ENCODE measurements at regions not wholly inside any gene's neighbourhood (a gene's known extent, or its start where the extent isn't known, plus 50 kb on each side); places are given as distances from the start of the nearest gene placed in this dataset.
A peak's percentile ranks its signal among the peaks of the same experiment; 100 is the strongest.
"Not testable (repeated sequence)": the region's sequence is repeated elsewhere in the genome, so short reads cannot be mapped to it uniquely, and the experiment has no call there.

- H3K36me3 ChIP-seq = no peaks in the 10 kb centered on the region
- H3K27ac ChIP-seq = no peak overlapping the region
- no peaks in the 10 kb centered on the region for H3K27me3 ChIP-seq
- H3K4me3 ChIP-seq = no peak overlapping the region
- H3K4me1 ChIP-seq = peaks cover 0 to 13% (median 0%) of the 10 kb centered on the region in 3 donors
- TF ChIP-seq POLR2AphosphoS5 (IDR thresholded peaks at IDR 0.05) = no peak
- no peak for TF ChIP-seq POLR2A (IDR thresholded peaks at IDR 0.05)
- no peak for TF ChIP-seq EP300 (IDR thresholded peaks at IDR 0.05)
- TF ChIP-seq, protein P1, sequence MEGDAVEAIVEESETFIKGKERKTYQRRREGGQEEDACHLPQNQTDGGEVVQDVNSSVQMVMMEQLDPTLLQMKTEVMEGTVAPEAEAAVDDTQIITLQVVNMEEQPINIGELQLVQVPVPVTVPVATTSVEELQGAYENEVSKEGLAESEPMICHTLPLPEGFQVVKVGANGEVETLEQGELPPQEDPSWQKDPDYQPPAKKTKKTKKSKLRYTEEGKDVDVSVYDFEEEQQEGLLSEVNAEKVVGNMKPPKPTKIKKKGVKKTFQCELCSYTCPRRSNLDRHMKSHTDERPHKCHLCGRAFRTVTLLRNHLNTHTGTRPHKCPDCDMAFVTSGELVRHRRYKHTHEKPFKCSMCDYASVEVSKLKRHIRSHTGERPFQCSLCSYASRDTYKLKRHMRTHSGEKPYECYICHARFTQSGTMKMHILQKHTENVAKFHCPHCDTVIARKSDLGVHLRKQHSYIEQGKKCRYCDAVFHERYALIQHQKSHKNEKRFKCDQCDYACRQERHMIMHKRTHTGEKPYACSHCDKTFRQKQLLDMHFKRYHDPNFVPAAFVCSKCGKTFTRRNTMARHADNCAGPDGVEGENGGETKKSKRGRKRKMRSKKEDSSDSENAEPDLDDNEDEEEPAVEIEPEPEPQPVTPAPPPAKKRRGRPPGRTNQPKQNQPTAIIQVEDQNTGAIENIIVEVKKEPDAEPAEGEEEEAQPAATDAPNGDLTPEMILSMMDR (IDR thresholded peaks at IDR 0.05) = no peak
- 52 to 59% methylated on average over 2 of the region's 2 CpGs for WGBS, 2 donors (ENCODE audit: low coverage in 1 of 2)
- H3K9me3 ChIP-seq = no peaks in the 10 kb centered on the region
- no peak for ATAC-seq
Observed at GRCh38 chr21:15306271-15306670, 241.5 kb upstream of the NRIP1 start.

DNA sequence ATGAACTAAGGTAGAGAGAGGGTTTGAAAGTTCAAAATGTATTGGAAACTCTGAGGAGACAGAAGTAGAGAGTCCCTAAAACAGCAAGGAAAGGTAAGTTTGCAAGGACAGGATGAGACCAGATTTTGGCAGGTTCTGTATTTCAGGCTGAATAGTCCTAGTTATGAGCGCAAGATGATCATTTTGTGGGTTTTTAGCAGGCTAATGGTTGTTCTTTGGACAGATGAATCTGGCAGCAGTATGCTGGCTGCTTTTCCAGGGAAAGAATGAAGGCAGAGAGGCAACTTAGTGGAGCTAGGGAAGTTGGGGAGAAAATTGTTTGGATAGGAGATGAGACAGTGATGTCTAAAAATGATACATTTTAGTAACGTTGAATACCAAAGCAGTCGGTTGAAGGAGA lies 243.5 kb upstream of the NRIP1 start:
- H3K9me3 ChIP-seq = no peaks in the 10 kb centered on the region
- H3K4me1 ChIP-seq = peaks cover 0 to 13% (median 0%) of the 10 kb centered on the region in 3 donors
- ATAC-seq = no peak
- H3K36me3 ChIP-seq = no peaks in the 10 kb centered on the region
- no peak overlapping the region for H3K27ac ChIP-seq
- H3K27me3 ChIP-seq = no peaks in the 10 kb centered on the region
- TF ChIP-seq EP300 (IDR thresholded peaks at IDR 0.05) (no peak), POLR2AphosphoS5 (IDR thresholded peaks at IDR 0.05) (no peak), POLR2A (IDR thresholded peaks at IDR 0.05) (no peak)
- TF ChIP-seq, protein P1 (IDR thresholded peaks at IDR 0.05) = no peak
- WGBS, 2 donors (ENCODE audit: low coverage in 1 of 2) = 55 to 61% methylated on average over 3 of the region's 3 CpGs
- no peak overlapping the region for H3K4me3 ChIP-seq

- TF ChIP-seq EP300 (IDR thresholded peaks at IDR 0.05) = no peak
- TF ChIP-seq, protein P1 (IDR thresholded peaks at IDR 0.05) = no peak
- no peak for TF ChIP-seq POLR2A (IDR thresholded peaks at IDR 0.05)
- TF ChIP-seq POLR2AphosphoS5 (IDR thresholded peaks at IDR 0.05) = no peak
- Histone ChIP-seq H3K4me1 (peaks cover 0 to 13% (median 0%) of the 10 kb centered on the region in 3 donors), H3K36me3 (no peaks in the 10 kb centered on the region), H3K27me3 (no peaks in the 10 kb centered on the region), H3K27ac (no peak overlapping the region), H3K4me3 (no peak overlapping the region), H3K9me3 (no peaks in the 10 kb centered on the region)
- 33 to 46% methylated on average over 4 of the region's 4 CpGs for WGBS, 2 donors (ENCODE audit: low coverage in 1 of 2)
- ATAC-seq = no peak
Observed at GRCh38 chr21:15309022-15309590, 244.3 kb upstream of the NRIP1 start.

GRCh38 chr21:15309721-15310120 lies 244.9 kb upstream of the NRIP1 start:
- Histone ChIP-seq H3K4me1 (peaks cover 0 to 13% (median 0%) of the 10 kb centered on the region in 3 donors), H3K27ac (no peak overlapping the region), H3K4me3 (no peak overlapping the region), H3K36me3 (no peaks in the 10 kb centered on the region), H3K9me3 (no peaks in the 10 kb centered on the region), H3K27me3 (no peaks in the 10 kb centered on the region)
- no peak for TF ChIP-seq POLR2AphosphoS5 (IDR thresholded peaks at IDR 0.05)
- no peak for TF ChIP-seq EP300 (IDR thresholded peaks at IDR 0.05)
- TF ChIP-seq, protein P1 (IDR thresholded peaks at IDR 0.05) = no peak
- TF ChIP-seq POLR2A (IDR thresholded peaks at IDR 0.05) = no peak
- ATAC-seq = peak; percentile 71
- WGBS, 2 donors (ENCODE audit: low coverage in 1 of 2) = 27% methylated on average over 3 of the region's 3 CpGs; no CpG with 5 or more reads in 1 of the 2 donors

GRCh38 chr21:15311510-15311909 lies 246.7 kb upstream of the NRIP1 start:
- Histone ChIP-seq H3K27me3 (no peaks in the 10 kb centered on the region), H3K4me3 (no peak overlapping the region), H3K36me3 (no peaks in the 10 kb centered on the region), H3K27ac (no peak overlapping the region), H3K4me1 (peaks cover 0 to 13% (median 0%) of the 10 kb centered on the region in 3 donors), H3K9me3 (no peaks in the 10 kb centered on the region)
- no peak for ATAC-seq
- TF ChIP-seq EP300 (IDR thresholded peaks at IDR 0.05) (no peak), POLR2A (IDR thresholded peaks at IDR 0.05) (no peak), POLR2AphosphoS5 (IDR thresholded peaks at IDR 0.05) (no peak)
- TF ChIP-seq, protein P1 (IDR thresholded peaks at IDR 0.05) = no peak

- H3K27me3 ChIP-seq, H3K4me3 ChIP-seq, H3K36me3 ChIP-seq, H3K9me3 ChIP-seq, H3K27ac ChIP-seq, H3K4me1 ChIP-seq, ATAC-seq: not testable (repeated sequence)
- 86 to 93% methylated on average over 1 to 4 of the region's 4 CpGs for WGBS, 2 donors (ENCODE audit: low coverage in 1 of 2)
Observed at GRCh38 chr21:15317034-15317433, 252.2 kb upstream of the NRIP1 start.
